DOHH2 (cell line): ENCODE measurements at regions not wholly inside any gene's neighbourhood (a gene's known extent, or its start where the extent isn't known, plus 50 kb on each side); places are given as distances from the start of the nearest gene placed in this dataset.

Experiments used
- CTCF ChIP-seq: fragments of 200-600 bp; sonication (generic); IDR thresholded peaks from one replicate; pipeline ENCODE4 v1.5.1; 2014; ENCODE audit warnings: antibody characterized with exemption, mild to moderate bottlenecking, low read depth, low read length; ENCODE audit not compliant: poor library complexity, severe bottlenecking
- EZH2phosphoT487 ChIP-seq: fragments of 200-600 bp; sonication (generic); IDR thresholded peaks from 2 replicates; pipeline ENCODE4 v1.6.1; 2017; ENCODE audit warnings: borderline replicate concordance, mild to moderate bottlenecking, antibody characterized with exemption, low read length, moderate library complexity, mixed read lengths

- no peak for TF ChIP-seq CTCF
- no peak for TF ChIP-seq EZH2phosphoT487
Measured at GRCh38 chr3:89808680-89809197, 701.3 kb downstream of the EPHA3 start.
